IMR-90 (cell line): ENCODE measurements at regions not wholly inside any gene's neighbourhood (a gene's known extent, or its start where the extent isn't known, plus 50 kb on each side); places are given as distances from the start of the nearest gene placed in this dataset.
A peak's percentile ranks its signal among the peaks of the same experiment; 100 is the strongest.

Source experiments
- ATAC-seq: fragments of 200-7000 bp; cut with Tn5 transposase; 2 replicates; pipeline ENCODE4 v1.9.1; 2020; ENCODE audit warnings: low read depth, mild to moderate bottlenecking, moderate library complexity
- BruUV-seq: library from RNA; stranded (reverse); fragments of 400-500 nt; replicated peaks from 2 replicates; lab custom pipeline; 2021; lab: Mats Ljungman, UMichigan
- CTCF ChIA-PET: fragments of 300-600 bp; formaldehyde crosslinking; extraction: SDS; loops from one replicate; lab custom pipeline; 2021; ENCODE audit warnings: antibody characterized with exemption; lab: Yijun Ruan, JAX
- POLR2A ChIA-PET: fragments of 300-600 bp; sonication (Branson Sonifier 250); formaldehyde crosslinking; loops from one replicate; lab custom pipeline; 2022; ENCODE audit warnings: antibody characterized with exemption; ENCODE audit not compliant: unreplicated experiment; lab: Charles Lee
- DNase-seq: peaks from one replicate; pipeline ENCODE4 v3.0.0; 2013
- H2AFZ ChIP-seq: replicated peaks from 2 replicates; pipeline ENCODE3; 2013; ENCODE audit warnings: low read length, mild to moderate bottlenecking; ENCODE audit not compliant: poor library complexity
- H2AK5ac ChIP-seq: 2 replicates; pipeline ENCODE4 v1.6.1; 2013; ENCODE audit warnings: low read depth, low read length, inconsistent platforms
- H2AK9ac ChIP-seq: replicated peaks from 2 replicates; pipeline ENCODE3; 2013; ENCODE audit warnings: mild to moderate bottlenecking, low read depth, low read length, moderate library complexity; ENCODE audit not compliant: poor library complexity
- H2BK120ac ChIP-seq: 2 replicates; pipeline ENCODE4 v1.6.1; 2013; ENCODE audit warnings: low read depth, low read length, inconsistent platforms
- H2BK15ac ChIP-seq: 3 replicates; pipeline ENCODE4 v1.6.1; 2013; ENCODE audit warnings: low read depth, low read length, inconsistent platforms
- H2BK20ac ChIP-seq: 2 replicates; pipeline ENCODE4 v1.6.1; 2013; ENCODE audit warnings: low read depth, mild to moderate bottlenecking, inconsistent platforms, low read length, moderate library complexity
- H2BK5ac ChIP-seq: 2 replicates; pipeline ENCODE4 v1.6.1; 2013; ENCODE audit warnings: mild to moderate bottlenecking, low read depth, low read length, inconsistent platforms; ENCODE audit not compliant: poor library complexity, severe bottlenecking
- H3K14ac ChIP-seq: replicated peaks from 2 replicates; pipeline ENCODE4 v1.6.1; 2013; ENCODE audit warnings: low read depth, low read length, inconsistent platforms
- H3K18ac ChIP-seq: 2 replicates; pipeline ENCODE4 v1.6.1; 2013; ENCODE audit warnings: low read depth, low read length, control low read depth
- H3K23ac ChIP-seq: 2 replicates; pipeline ENCODE4 v1.6.1; 2013; ENCODE audit warnings: low read depth, low read length, inconsistent platforms
- H3K27ac ChIP-seq: 2 replicates; pipeline ENCODE4 v1.5.1; 2013; ENCODE audit warnings: mild to moderate bottlenecking, control low read depth, low read length; ENCODE audit not compliant: insufficient read depth
- H3K27me3 ChIP-seq: 2 replicates; pipeline ENCODE4 v1.6.1; 2013; ENCODE audit warnings: low read length; ENCODE audit not compliant: control insufficient read depth, insufficient read depth
- H3K36me3 ChIP-seq: 2 replicates; pipeline ENCODE4 v1.6.1; 2013; ENCODE audit warnings: low read length, mixed read lengths; ENCODE audit not compliant: control insufficient read depth, insufficient read depth
- H3K4ac ChIP-seq: 2 replicates; pipeline ENCODE4 v1.6.1; 2013; ENCODE audit warnings: low read depth, low read length, inconsistent platforms
- H3K4me1 ChIP-seq: 2 replicates; pipeline ENCODE4 v1.6.1; 2013; ENCODE audit warnings: low read length, mixed read lengths; ENCODE audit not compliant: control insufficient read depth, insufficient read depth
- H3K4me2 ChIP-seq: 2 replicates; pipeline ENCODE4 v1.6.1; 2013; ENCODE audit warnings: low read depth, mild to moderate bottlenecking, control low read depth, low read length, moderate library complexity
- H3K4me3 ChIP-seq: 2 replicates; pipeline ENCODE4 v1.5.1; 2013; ENCODE audit warnings: low read depth, mild to moderate bottlenecking, control low read depth, low read length, moderate library complexity; ENCODE audit not compliant: insufficient read depth
- H3K56ac ChIP-seq: 2 replicates; pipeline ENCODE4 v1.6.1; 2013; ENCODE audit warnings: low read length, inconsistent platforms; ENCODE audit not compliant: insufficient read depth; ENCODE audit errors: extremely low read depth
- H3K79me1 ChIP-seq, 2 experiments: 2 replicates each; pipeline ENCODE4 v1.6.1; 2013; ENCODE audit warnings: low read length in 2 of 2, inconsistent platforms in 1 of 2, low read depth in 1 of 2
- H3K9ac ChIP-seq: 2 replicates; pipeline ENCODE4 v1.6.1; 2013; ENCODE audit warnings: low read depth, low read length, control low read depth
- H3K9me1 ChIP-seq: 2 replicates; pipeline ENCODE4 v1.6.1; 2013; ENCODE audit warnings: low read length, inconsistent platforms; ENCODE audit not compliant: insufficient read depth
- H3K9me3 ChIP-seq: 2 replicates; pipeline ENCODE4 v1.6.1; 2013; ENCODE audit warnings: low read length; ENCODE audit not compliant: control insufficient read depth, insufficient read depth
- H4K20me1 ChIP-seq: 2 replicates; pipeline ENCODE4 v1.6.1; 2013; ENCODE audit warnings: low read length, inconsistent platforms; ENCODE audit not compliant: insufficient read depth
- H4K5ac ChIP-seq: 2 replicates; pipeline ENCODE4 v1.6.1; 2013; ENCODE audit warnings: mild to moderate bottlenecking, low read depth, low read length, control low read depth
- H4K8ac ChIP-seq, 2 experiments: 2 replicates each; pipeline ENCODE4 v1.6.1; 2013; ENCODE audit warnings: low read depth in 2 of 2, low read length in 2 of 2, control low read depth in 1 of 2, inconsistent platforms in 1 of 2
- H4K91ac ChIP-seq: 2 replicates; pipeline ENCODE4 v1.6.1; 2013; ENCODE audit warnings: low read depth, low read length, inconsistent platforms; ENCODE audit not compliant: insufficient read depth
- FOS ChIP-seq: fragments of 150-350 bp; IDR thresholded peaks from 2 replicates; pipeline ENCODE4 v1.6.1; 2016; ENCODE audit warnings: low read depth, low read length
- NFE2L2 ChIP-seq: fragments of 150-350 bp; IDR thresholded peaks from 2 replicates; pipeline ENCODE4 v1.6.1; 2016; ENCODE audit warnings: low read depth, mild to moderate bottlenecking, low read length
- WGBS, 2 experiments: methylation state at CpG; one replicate each; pipeline versions ENCODE4 v1.1.5 to v1.1.7; 2013; ENCODE audit warnings: missing lambda C conversion rate in 2 of 2; ENCODE audit not compliant: insufficient read length in 1 of 2; ENCODE audit errors: extremely low coverage in 2 of 2; 5-methylcytosine and 5-hydroxymethylcytosine counted together
- dilution Hi-C: fragments of 300-500 bp; cut with HindIII; formaldehyde crosslinking; loops from one replicate; pipeline ENCODE4 v1.14.3; 2018; ENCODE audit warnings: low sequenced_read_pairs; ENCODE audit not compliant: unreplicated experiment
- in situ Hi-C: fragments of 300-500 bp; cut with MboI; formaldehyde crosslinking; loops from 3 replicates; pipeline ENCODE4 v1.14.3; 2019; ENCODE audit warnings: low sequenced_read_pairs, inconsistent platforms, mixed read lengths
- intact Hi-C: fragments of 100-400 bp; cut with micrococcal nuclease; formaldehyde crosslinking; loops from 2 replicates; pipeline ENCODE4 v1.10.0; 2022

DNA sequence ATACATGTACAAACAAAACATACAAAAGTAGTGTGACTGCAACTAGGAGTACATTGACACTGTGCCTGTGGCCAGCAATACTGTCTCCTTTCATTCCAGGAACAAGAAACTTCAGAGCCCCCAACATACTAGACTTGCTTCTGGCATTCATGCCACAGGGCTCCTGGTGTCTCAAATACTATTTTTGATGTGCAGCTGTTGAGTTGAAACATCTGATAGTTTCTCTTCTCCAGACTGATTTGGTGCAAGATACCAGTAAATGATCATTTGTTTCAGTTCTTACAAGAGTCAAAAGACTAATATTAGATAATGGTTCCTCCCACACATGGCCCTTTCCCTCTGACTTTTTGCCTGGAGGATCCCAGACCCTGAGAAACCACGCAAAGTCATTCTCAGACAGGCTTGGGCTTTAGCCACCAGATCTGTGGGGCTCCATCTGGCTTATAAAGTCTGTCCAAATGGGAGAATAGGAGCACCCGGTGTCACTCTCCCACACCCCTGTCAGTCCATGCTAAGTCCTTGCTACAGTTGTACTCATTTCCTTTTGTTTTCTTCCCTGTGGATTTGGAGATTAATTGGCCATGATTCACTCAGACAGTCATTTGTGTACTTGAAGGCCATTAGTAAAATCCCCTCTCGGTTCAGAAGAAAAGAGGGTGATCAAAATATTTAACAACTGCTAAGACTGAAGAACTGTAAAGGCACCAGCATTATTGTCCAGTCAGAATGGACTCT lies 163.5 kb upstream of the RUNX1 start:
- dilution Hi-C loops: no loop called here
- WGBS, 2 experiments: no CpG with 5 or more reads among the region's 3 CpGs
- peak; percentile 81 for DNase-seq

More for the DNA sequence above, 163.5 kb upstream of the RUNX1 start:
- Histone ChIP-seq H2BK120ac (peak overlapping the region; percentile 88), H4K8ac (peak overlapping the region; percentile 17 to 62; a peak in 2 of 4 replicates), H3K4me1 (peaks cover 22% of the 10 kb centered on the region), H3K56ac (peak overlapping the region; percentile 20; the same call in 1 of the 2 replicates), H4K20me1 (no peaks in the 10 kb centered on the region), H2BK20ac (peak overlapping the region; percentile 90), H3K4me2 (peak overlapping the region; percentile 39; the same call in 1 of the 2 replicates), H3K27me3 (no peaks in the 10 kb centered on the region), H3K79me1 (no peaks in the 10 kb centered on the region; a peak in 1 of 4 replicates), H3K18ac (peak overlapping the region; percentile 50), H2BK15ac (peak overlapping the region; percentile 79), H3K9me1 (peaks cover 21% of the 10 kb centered on the region), H3K9ac (no peak overlapping the region), H4K5ac (peak overlapping the region; percentile 24), H4K91ac (peak overlapping the region; percentile 61), H3K23ac (peak overlapping the region; percentile 58; the same call in 1 of the 2 replicates), H3K4ac (peak overlapping the region; percentile 83), H3K9me3 (no peaks in the 10 kb centered on the region), H2BK5ac (peak overlapping the region; percentile 14), H2AK9ac (no peak overlapping the region), H3K14ac (peak overlapping the region; percentile 65), H2AFZ (peak overlapping the region; percentile 64), H2AK5ac (peak overlapping the region; percentile 62), H3K36me3 (no peaks in the 10 kb centered on the region), H3K4me3 (no peak overlapping the region), H3K27ac (peak overlapping the region; percentile 56)
- TF ChIP-seq NFE2L2 (no peak), FOS (peak; percentile 41)
- no TSS peak for BruUV-seq
- POLR2A ChIA-PET: no interaction called here
- ATAC-seq: no peak
- in situ Hi-C loops (no loop called here), intact Hi-C loops (no loop called here)
- CTCF ChIA-PET: no interaction called here
